WTC11 (cell line): ENCODE measurements at regions not wholly inside any gene's neighbourhood (a gene's known extent, or its start where the extent isn't known, plus 50 kb on each side); places are given as distances from the start of the nearest gene placed in this dataset.

ENCODE experiments used
- ATAC-seq: fragments of 200-7000 bp; cut with Tn5 transposase; 2 replicates; pipeline ENCODE4 v1.10.0; 2021; ENCODE audit warnings: mild to moderate bottlenecking, moderate library complexity
- CTCF ChIA-PET: fragments of 300-600 bp; sonication (Branson Sonifier 250); formaldehyde crosslinking; loops from one replicate; lab custom pipeline; 2021; ENCODE audit warnings: antibody characterized with exemption; lab: Charles Lee
- POLR2A ChIA-PET: fragments of 350-600 bp; sonication (Branson Sonifier 250); formaldehyde crosslinking; loops from one replicate; lab custom pipeline; 2021; ENCODE audit warnings: antibody characterized with exemption; lab: Charles Lee
- DNase-seq: peaks from one replicate; pipeline ENCODE4 v3.0.0; 2021; ENCODE audit warnings: low spot score
- H3K27ac Mint-ChIP-seq: 2 replicates; pipeline ENCODE4 v1.8.0; 2021; ENCODE audit warnings: mixed read lengths
- H3K27me3 Mint-ChIP-seq: 2 replicates; pipeline ENCODE4 v1.8.0; 2021; ENCODE audit warnings: low read depth, mild to moderate bottlenecking, moderate library complexity, mixed read lengths
- H3K36me3 Mint-ChIP-seq: 2 replicates; pipeline ENCODE4 v1.8.0; 2021; ENCODE audit warnings: mixed read lengths
- H3K4me1 Mint-ChIP-seq: 2 replicates; pipeline ENCODE4 v1.8.0; 2022; ENCODE audit warnings: mixed read lengths
- H3K4me3 Mint-ChIP-seq: 2 replicates; pipeline ENCODE4 v1.8.0; 2021; ENCODE audit warnings: mild to moderate bottlenecking, moderate library complexity, mixed read lengths
- H3K9me3 Mint-ChIP-seq: 2 replicates; pipeline ENCODE4 v1.8.0; 2021; ENCODE audit warnings: mixed read lengths
- CBFB ChIP-seq: sonication (generic); formaldehyde crosslinking; IDR thresholded peaks from 2 replicates; pipeline ENCODE4 v1.8.1; 2022; ENCODE audit warnings: mild to moderate bottlenecking, low read depth, missing genetic modification reagents
- ETV6 ChIP-seq: sonication (generic); formaldehyde crosslinking; IDR thresholded peaks from 2 replicates; pipeline ENCODE4 v1.8.1; 2022; ENCODE audit warnings: mild to moderate bottlenecking, missing genetic modification reagents
- FOXK1 ChIP-seq: sonication (generic); formaldehyde crosslinking; IDR thresholded peaks from 2 replicates; pipeline ENCODE4 v1.8.0; 2022; ENCODE audit warnings: mild to moderate bottlenecking, moderate library complexity, missing genetic modification reagents
- HMGA2 ChIP-seq: fragments of 250-450 bp; sonication (Bioruptor Pico); IDR thresholded peaks from 2 replicates; pipeline ENCODE4 v1.4.0; 2021; ENCODE audit warnings: mild to moderate bottlenecking, moderate library complexity
- NFE2L1 ChIP-seq: sonication (generic); formaldehyde crosslinking; IDR thresholded peaks from 2 replicates; pipeline ENCODE4 v1.8.1; 2023; ENCODE audit warnings: missing genetic modification reagents
- NFYB ChIP-seq: sonication (generic); formaldehyde crosslinking; conservative IDR thresholded peaks from 2 replicates; pipeline ENCODE4 v1.8.0; 2022; ENCODE audit warnings: low read depth, missing genetic modification reagents
- SOX15 ChIP-seq: fragments of 250-450 bp; sonication (Bioruptor Pico); IDR thresholded peaks from 2 replicates; pipeline ENCODE4 v1.9.0; 2021; ENCODE audit warnings: mild to moderate bottlenecking
- SP1 ChIP-seq: sonication (generic); formaldehyde crosslinking; conservative IDR thresholded peaks from 2 replicates; pipeline ENCODE4 v1.8.1; 2022; ENCODE audit warnings: missing genetic modification reagents
- TCF7 ChIP-seq: sonication (generic); formaldehyde crosslinking; IDR thresholded peaks from 2 replicates; pipeline ENCODE4 v1.8.0; 2022; ENCODE audit warnings: mild to moderate bottlenecking, low read depth, missing genetic modification reagents, moderate library complexity
- ZNF232 ChIP-seq: sonication (generic); formaldehyde crosslinking; IDR thresholded peaks from 2 replicates; pipeline ENCODE4 v1.8.0; 2022; ENCODE audit warnings: mild to moderate bottlenecking, missing genetic modification reagents
- TF ChIP-seq, protein P1 (sequence below): sonication (generic); formaldehyde crosslinking; conservative IDR thresholded peaks from 2 replicates; pipeline ENCODE4 v1.8.1; 2023; ENCODE audit warnings: mild to moderate bottlenecking, low read depth, missing genetic modification reagents, moderate library complexity
- TF ChIP-seq, protein P2 (sequence below): fragments of 250-450 bp; sonication (Bioruptor Pico); IDR thresholded peaks from 2 replicates; pipeline ENCODE4 v1.9.0; 2021; ENCODE audit warnings: mild to moderate bottlenecking
- TF ChIP-seq, protein P3 (sequence below): sonication (generic); formaldehyde crosslinking; IDR thresholded peaks from 2 replicates; pipeline ENCODE4 v1.8.1; 2022; ENCODE audit warnings: mild to moderate bottlenecking, missing genetic modification reagents, moderate library complexity, borderline replicate concordance
- TF ChIP-seq, protein P4 (sequence below): sonication (generic); formaldehyde crosslinking; IDR thresholded peaks from 2 replicates; pipeline ENCODE4 v1.8.1; 2023; ENCODE audit warnings: mild to moderate bottlenecking, missing genetic modification reagents, moderate library complexity
- TF ChIP-seq, protein P5 (sequence below): sonication (generic); formaldehyde crosslinking; IDR thresholded peaks from 2 replicates; pipeline ENCODE4 v1.8.0; 2023; ENCODE audit warnings: missing genetic modification reagents, mild to moderate bottlenecking, borderline replicate concordance

DNA sequence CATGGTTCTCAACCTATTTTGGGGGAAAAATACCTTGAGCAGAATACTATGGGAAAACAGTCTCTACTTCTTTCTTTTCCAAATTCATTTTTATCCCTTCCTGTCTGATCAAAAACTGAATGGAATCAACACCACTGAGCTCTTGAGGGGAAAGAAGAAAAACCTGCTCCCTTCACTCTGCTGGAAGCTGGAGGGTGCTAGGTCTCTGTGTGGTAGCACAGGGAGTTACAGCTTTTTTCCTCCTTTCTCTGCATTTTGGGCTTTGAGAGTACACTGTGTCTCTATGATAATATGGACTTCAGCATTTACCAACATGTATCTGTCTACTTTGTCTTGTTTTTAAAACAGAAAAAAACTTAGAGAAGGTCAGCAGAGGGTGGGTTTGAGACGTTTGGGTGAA lies 417.2 kb upstream of the SYT1 start (continued):
- TF ChIP-seq, protein P1, sequence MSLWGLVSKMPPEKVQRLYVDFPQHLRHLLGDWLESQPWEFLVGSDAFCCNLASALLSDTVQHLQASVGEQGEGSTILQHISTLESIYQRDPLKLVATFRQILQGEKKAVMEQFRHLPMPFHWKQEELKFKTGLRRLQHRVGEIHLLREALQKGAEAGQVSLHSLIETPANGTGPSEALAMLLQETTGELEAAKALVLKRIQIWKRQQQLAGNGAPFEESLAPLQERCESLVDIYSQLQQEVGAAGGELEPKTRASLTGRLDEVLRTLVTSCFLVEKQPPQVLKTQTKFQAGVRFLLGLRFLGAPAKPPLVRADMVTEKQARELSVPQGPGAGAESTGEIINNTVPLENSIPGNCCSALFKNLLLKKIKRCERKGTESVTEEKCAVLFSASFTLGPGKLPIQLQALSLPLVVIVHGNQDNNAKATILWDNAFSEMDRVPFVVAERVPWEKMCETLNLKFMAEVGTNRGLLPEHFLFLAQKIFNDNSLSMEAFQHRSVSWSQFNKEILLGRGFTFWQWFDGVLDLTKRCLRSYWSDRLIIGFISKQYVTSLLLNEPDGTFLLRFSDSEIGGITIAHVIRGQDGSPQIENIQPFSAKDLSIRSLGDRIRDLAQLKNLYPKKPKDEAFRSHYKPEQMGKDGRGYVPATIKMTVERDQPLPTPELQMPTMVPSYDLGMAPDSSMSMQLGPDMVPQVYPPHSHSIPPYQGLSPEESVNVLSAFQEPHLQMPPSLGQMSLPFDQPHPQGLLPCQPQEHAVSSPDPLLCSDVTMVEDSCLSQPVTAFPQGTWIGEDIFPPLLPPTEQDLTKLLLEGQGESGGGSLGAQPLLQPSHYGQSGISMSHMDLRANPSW = no peak

DNA sequence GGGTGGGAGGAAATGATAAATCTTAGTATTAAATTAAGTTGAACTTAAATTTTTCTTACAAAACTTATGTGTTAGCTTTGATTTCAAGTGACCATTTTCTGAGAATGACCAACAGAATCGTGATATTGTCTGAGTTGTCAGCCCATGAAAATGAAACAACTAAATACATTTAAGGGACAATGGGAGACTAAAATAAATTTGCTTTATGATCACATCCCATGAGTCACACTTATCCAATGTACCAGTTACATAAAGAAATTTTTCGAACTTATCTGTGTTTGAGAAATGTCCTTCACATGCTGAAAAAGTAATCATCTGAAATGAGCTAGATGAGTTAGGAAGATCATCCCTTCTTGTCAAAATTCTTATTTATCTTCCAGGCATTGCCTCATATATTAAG lies 415.9 kb upstream of the SYT1 start:
- H3K9me3 Mint-ChIP-seq = no peaks in the 10 kb centered on the region
- DNase-seq (no peak), ATAC-seq (no peak)
- no peaks in the 10 kb centered on the region for H3K27me3 Mint-ChIP-seq
- TF ChIP-seq, protein P1 = no peak
- TF ChIP-seq NFYB (CRISPR knock-in tag) (no peak), NFE2L1 (no peak), FOXK1 (CRISPR knock-in tag) (no peak), HMGA2 (no peak), SP1 (CRISPR knock-in tag) (no peak)
- TF ChIP-seq, protein P2, sequence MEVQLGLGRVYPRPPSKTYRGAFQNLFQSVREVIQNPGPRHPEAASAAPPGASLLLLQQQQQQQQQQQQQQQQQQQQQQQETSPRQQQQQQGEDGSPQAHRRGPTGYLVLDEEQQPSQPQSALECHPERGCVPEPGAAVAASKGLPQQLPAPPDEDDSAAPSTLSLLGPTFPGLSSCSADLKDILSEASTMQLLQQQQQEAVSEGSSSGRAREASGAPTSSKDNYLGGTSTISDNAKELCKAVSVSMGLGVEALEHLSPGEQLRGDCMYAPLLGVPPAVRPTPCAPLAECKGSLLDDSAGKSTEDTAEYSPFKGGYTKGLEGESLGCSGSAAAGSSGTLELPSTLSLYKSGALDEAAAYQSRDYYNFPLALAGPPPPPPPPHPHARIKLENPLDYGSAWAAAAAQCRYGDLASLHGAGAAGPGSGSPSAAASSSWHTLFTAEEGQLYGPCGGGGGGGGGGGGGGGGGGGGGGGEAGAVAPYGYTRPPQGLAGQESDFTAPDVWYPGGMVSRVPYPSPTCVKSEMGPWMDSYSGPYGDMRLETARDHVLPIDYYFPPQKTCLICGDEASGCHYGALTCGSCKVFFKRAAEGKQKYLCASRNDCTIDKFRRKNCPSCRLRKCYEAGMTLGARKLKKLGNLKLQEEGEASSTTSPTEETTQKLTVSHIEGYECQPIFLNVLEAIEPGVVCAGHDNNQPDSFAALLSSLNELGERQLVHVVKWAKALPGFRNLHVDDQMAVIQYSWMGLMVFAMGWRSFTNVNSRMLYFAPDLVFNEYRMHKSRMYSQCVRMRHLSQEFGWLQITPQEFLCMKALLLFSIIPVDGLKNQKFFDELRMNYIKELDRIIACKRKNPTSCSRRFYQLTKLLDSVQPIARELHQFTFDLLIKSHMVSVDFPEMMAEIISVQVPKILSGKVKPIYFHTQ (CRISPR knock-in tag) = no peak
- peaks cover 17% of the 10 kb centered on the region for H3K4me1 Mint-ChIP-seq
- ChIA-PET POLR2A (no interaction called here), CTCF (interaction anchor here (1.5 to 1.8 kb wide), 2 partner anchors 22 to 896 kb away, joined by 4 to 6 read pairs; no protein-coding TSS in a partner anchor)
- H3K27ac Mint-ChIP-seq = no peak overlapping the region
- no peak overlapping the region for H3K4me3 Mint-ChIP-seq
- H3K36me3 Mint-ChIP-seq = no peaks in the 10 kb centered on the region

DNA sequence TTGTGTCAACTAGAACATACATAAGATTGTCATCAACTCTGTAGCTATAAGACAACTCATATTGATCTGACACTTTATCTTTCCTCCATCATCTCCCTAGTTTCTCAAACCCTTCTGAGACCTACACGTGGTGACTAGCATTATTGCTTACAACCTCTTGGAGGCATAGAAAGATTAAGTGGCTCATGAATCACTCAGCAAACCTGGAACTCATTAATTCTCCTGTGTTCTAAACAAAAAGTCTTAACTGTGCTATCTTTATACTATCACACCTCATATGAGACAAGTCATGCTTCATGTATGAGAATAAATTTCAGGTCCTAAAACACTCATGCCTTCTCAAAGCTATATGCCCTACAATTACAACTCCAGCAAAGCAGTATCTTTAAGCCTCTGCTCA lies 408.6 kb upstream of the SYT1 start:
- no peak for DNase-seq
- no peaks in the 10 kb centered on the region for H3K36me3 Mint-ChIP-seq
- no peak overlapping the region for H3K27ac Mint-ChIP-seq
- peaks cover 23% of the 10 kb centered on the region for H3K4me1 Mint-ChIP-seq
- H3K9me3 Mint-ChIP-seq = peaks cover 9% of the 10 kb centered on the region
- ChIA-PET POLR2A (no interaction called here), CTCF (no interaction called here)
- ATAC-seq = no peak
- H3K27me3 Mint-ChIP-seq = no peaks in the 10 kb centered on the region
- no peak overlapping the region for H3K4me3 Mint-ChIP-seq
- TF ChIP-seq, protein P3, sequence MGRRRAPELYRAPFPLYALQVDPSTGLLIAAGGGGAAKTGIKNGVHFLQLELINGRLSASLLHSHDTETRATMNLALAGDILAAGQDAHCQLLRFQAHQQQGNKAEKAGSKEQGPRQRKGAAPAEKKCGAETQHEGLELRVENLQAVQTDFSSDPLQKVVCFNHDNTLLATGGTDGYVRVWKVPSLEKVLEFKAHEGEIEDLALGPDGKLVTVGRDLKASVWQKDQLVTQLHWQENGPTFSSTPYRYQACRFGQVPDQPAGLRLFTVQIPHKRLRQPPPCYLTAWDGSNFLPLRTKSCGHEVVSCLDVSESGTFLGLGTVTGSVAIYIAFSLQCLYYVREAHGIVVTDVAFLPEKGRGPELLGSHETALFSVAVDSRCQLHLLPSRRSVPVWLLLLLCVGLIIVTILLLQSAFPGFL (CRISPR knock-in tag) = no peak
- TF ChIP-seq ZNF232 (CRISPR knock-in tag) = no peak
- no peak for TF ChIP-seq SOX15 (CRISPR knock-in tag)
- no peak for TF ChIP-seq ETV6 (CRISPR knock-in tag)
- no peak for TF ChIP-seq CBFB (CRISPR knock-in tag)
- TF ChIP-seq, protein P4, sequence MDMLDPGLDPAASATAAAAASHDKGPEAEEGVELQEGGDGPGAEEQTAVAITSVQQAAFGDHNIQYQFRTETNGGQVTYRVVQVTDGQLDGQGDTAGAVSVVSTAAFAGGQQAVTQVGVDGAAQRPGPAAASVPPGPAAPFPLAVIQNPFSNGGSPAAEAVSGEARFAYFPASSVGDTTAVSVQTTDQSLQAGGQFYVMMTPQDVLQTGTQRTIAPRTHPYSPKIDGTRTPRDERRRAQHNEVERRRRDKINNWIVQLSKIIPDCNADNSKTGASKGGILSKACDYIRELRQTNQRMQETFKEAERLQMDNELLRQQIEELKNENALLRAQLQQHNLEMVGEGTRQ = no peak
- TF ChIP-seq, protein P5, sequence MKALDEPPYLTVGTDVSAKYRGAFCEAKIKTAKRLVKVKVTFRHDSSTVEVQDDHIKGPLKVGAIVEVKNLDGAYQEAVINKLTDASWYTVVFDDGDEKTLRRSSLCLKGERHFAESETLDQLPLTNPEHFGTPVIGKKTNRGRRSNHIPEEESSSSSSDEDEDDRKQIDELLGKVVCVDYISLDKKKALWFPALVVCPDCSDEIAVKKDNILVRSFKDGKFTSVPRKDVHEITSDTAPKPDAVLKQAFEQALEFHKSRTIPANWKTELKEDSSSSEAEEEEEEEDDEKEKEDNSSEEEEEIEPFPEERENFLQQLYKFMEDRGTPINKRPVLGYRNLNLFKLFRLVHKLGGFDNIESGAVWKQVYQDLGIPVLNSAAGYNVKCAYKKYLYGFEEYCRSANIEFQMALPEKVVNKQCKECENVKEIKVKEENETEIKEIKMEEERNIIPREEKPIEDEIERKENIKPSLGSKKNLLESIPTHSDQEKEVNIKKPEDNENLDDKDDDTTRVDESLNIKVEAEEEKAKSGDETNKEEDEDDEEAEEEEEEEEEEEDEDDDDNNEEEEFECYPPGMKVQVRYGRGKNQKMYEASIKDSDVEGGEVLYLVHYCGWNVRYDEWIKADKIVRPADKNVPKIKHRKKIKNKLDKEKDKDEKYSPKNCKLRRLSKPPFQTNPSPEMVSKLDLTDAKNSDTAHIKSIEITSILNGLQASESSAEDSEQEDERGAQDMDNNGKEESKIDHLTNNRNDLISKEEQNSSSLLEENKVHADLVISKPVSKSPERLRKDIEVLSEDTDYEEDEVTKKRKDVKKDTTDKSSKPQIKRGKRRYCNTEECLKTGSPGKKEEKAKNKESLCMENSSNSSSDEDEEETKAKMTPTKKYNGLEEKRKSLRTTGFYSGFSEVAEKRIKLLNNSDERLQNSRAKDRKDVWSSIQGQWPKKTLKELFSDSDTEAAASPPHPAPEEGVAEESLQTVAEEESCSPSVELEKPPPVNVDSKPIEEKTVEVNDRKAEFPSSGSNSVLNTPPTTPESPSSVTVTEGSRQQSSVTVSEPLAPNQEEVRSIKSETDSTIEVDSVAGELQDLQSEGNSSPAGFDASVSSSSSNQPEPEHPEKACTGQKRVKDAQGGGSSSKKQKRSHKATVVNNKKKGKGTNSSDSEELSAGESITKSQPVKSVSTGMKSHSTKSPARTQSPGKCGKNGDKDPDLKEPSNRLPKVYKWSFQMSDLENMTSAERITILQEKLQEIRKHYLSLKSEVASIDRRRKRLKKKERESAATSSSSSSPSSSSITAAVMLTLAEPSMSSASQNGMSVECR (CRISPR knock-in tag) = no peak
- no peak for TF ChIP-seq TCF7 (CRISPR knock-in tag)
- no peak for TF ChIP-seq FOXK1 (CRISPR knock-in tag)
- TF ChIP-seq, protein P1 = no peak
